HepG2 (cell line): ENCODE measurements at regions not wholly inside any gene's neighbourhood (a gene's known extent, or its start where the extent isn't known, plus 50 kb on each side); places are given as distances from the start of the nearest gene placed in this dataset.

ENCODE experiments used
- CBX2 ChIP-seq, 2 experiments: fragments of 200-600 bp in 1 of 2; sonication (generic); formaldehyde crosslinking in 1 of 2; IDR thresholded peaks; 2 replicates each; pipeline versions ENCODE4 v1.7.0 to v1.8.1; 2018 to 2022; ENCODE audit warnings: low read depth in 2 of 2, low read length in 1 of 2, mild to moderate bottlenecking in 1 of 2, missing genetic modification reagents in 1 of 2
- HES4 ChIP-seq: sonication (generic); formaldehyde crosslinking; IDR thresholded peaks from 2 replicates; pipeline ENCODE4 v1.9.0; 2021; ENCODE audit warnings: mild to moderate bottlenecking, missing genetic modification reagents, borderline replicate concordance
- RBFOX2 ChIP-seq: fragments of 200-400 bp; formaldehyde crosslinking; IDR thresholded peaks from 2 replicates; pipeline ENCODE4 v1.6.1; 2017; ENCODE audit warnings: low read depth, mild to moderate bottlenecking, low read length
- RFX1 ChIP-seq: fragments of 450-650 bp; IDR thresholded peaks from 2 replicates; pipeline ENCODE4 v1.6.1; 2017
- ZBTB20 ChIP-seq: sonication (generic); formaldehyde crosslinking; IDR thresholded peaks from 2 replicates; pipeline ENCODE4 v1.8.1; 2023; ENCODE audit warnings: missing genetic modification reagents, low read depth, mild to moderate bottlenecking, borderline replicate concordance
- ZBTB40 ChIP-seq, 2 experiments: fragments of 450-650 bp in 1 of 2; sonication (generic) in 1 of 2; formaldehyde crosslinking in 1 of 2; IDR thresholded peaks; 2 replicates each; pipeline versions ENCODE4 v1.6.1 to v1.8.0; 2016 to 2022; ENCODE audit warnings: antibody characterized with exemption in 1 of 2, mild to moderate bottlenecking in 1 of 2, missing genetic modification reagents in 1 of 2
- ZNF256 ChIP-seq: sonication (generic); formaldehyde crosslinking; conservative IDR thresholded peaks from 2 replicates; pipeline ENCODE4 v1.4.0; 2020; ENCODE audit warnings: missing genetic modification reagents
- ZNF644 ChIP-seq: IDR thresholded peaks from 2 replicates; pipeline ENCODE4 v1.6.1; 2016; ENCODE audit warnings: low read depth

- TF ChIP-seq ZBTB20 (CRISPR knock-in tag) (no peak), RFX1 (no peak), ZNF644 (CRISPR knock-in tag) (no peak), CBX2 (IDR thresholded peaks at IDR 0.05; ENCODE audit: low read depth, low read length) (no peak), CBX2 (CRISPR knock-in tag; IDR thresholded peaks at IDR 0.05; ENCODE audit: low read depth) (no peak), RBFOX2 (no peak), ZNF256 (no peak), HES4 (CRISPR knock-in tag) (no peak), ZBTB40 (IDR thresholded peaks at IDR 0.05) (no peak), ZBTB40 (CRISPR knock-in tag; IDR thresholded peaks at IDR 0.05) (no peak)
These were observed 666.5 kb downstream of the SLC16A7 start (continued) for GRCh38 chr12:60262378-60262777.
